GM19025 (cell line): ENCODE measurements at regions not wholly inside any gene's neighbourhood (a gene's known extent, or its start where the extent isn't known, plus 50 kb on each side); places are given as distances from the start of the nearest gene placed in this dataset.
"Not testable (repeated sequence)": the region's sequence is repeated elsewhere in the genome, so short reads cannot be mapped to it uniquely, and the experiment has no call there.

Source experiments
- ATAC-seq: cut with Tn5 transposase; IDR thresholded peaks from one replicate; pipeline ENCODE4 v1.9.1; 2021; ENCODE audit warnings: mild to moderate bottlenecking, low read depth, moderate library complexity; ENCODE audit not compliant: unreplicated experiment

DNA sequence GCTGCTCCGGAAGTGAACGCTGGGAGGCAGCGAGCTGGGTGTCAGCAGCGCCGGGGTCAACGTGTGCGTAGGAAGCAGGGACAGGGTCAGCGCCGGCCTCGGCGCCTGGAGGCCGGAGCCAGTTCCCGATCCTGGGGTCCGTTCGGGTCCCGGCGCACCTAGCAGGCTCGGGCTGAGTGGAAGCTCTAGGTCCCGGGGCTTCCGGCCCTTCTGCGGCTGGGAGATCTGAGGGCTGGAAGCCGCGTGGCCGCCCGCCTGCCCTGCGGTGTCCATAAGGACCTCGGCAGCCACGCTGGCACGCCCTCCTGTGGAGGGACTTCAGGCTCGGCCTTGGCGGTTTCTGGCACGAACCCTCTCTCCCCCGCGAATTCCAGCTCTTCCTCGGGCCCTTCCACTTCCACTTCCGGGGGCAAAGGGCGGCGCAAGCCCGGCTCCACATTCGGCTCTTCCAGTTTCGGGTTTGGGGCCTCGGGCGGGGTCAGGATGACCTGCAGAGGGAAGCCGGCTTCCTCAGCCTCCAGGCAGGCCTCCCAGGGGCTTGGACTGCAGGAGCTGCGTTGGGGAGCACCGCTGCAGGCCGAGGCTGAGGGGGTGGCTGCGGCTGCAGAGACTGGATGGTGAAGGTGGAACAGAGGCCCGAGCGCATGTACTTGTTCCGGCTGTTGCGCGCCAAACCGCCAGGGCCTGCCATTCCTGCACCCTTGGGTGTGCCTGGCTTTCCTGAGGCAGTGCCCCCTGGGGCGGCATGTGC, 146.2 kb downstream of the TMEM121 start:
- not testable (repeated sequence) for ATAC-seq

DNA sequence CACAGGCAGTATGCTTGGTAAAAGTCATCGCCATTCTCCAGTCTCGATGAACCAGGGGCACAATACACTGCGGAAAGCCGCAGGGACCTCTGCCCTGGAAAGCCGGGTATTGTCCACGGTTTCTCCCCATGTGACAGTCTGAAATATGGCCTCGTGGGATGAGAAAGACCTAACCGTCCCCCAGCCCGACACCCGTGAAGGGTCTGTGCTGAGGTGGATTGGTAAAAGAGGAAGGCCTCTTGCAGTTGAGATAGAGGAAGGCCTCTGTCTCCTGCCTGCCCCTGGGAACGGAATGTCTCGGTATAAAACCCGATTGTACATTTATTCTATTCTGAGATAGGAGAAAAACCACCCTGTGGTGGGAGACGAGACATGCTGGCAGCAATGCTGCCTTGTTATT, 149.1 kb downstream of the TMEM121 start:
- not testable (repeated sequence) for ATAC-seq

DNA sequence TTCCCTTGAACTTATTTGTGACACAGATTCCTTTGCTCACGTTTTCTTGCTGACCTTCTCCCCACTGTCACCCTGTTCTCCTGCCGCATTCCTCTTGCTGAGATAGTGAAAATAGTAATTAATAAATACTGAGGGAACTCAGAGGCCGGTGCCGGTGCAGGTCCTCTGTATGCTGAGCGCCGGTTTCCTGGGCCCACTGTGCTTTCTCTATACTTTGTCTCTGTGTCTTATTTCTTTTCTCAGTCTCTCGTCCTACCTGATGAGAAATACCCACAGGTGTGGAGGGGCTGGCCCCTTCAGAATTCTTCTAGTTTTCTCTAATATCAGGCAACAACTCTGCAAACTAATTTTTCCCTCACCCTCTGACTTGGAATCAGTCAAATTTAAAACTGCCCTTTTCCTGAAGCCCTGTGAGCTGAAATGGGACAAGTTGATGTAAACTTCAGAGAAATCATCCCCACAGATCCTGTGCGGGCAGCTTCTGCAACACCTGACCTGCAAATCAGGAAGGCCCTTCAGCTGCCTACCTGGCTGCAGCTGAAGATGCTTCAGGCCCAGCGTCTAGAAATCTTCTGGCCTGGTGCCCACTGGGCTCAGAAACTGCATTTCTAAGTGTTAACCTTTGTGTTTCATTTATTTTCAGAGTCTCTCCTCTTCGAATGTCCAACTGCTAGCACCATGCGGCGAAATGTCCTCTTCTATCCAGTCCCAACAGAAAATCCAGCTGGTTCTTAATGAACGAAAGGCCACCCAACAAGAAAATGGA, 149.7 kb downstream of the TMEM121 start:
- ATAC-seq, result not testable (repeated sequence)

DNA sequence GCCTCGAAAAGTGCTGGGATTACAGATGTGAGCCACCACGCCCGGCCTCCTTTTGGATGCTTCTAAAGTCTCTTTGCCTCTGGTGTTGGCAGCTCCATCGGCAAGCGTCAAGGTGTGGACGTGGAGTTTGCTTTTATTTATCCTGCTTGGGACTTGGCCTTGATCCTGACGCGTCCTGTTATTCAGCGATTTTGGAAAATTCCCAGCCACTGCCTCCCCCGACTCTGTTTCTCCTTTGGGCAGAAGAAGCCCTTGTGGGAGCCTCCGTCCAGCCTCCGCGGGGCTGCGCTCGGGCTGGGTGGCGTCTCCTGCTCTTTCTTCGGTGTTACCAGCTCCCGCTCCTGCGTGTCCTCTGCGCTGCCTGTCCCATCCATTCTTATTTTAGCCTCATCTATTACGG, 151.7 kb downstream of the TMEM121 start:
- ATAC-seq, result not testable (repeated sequence)

DNA sequence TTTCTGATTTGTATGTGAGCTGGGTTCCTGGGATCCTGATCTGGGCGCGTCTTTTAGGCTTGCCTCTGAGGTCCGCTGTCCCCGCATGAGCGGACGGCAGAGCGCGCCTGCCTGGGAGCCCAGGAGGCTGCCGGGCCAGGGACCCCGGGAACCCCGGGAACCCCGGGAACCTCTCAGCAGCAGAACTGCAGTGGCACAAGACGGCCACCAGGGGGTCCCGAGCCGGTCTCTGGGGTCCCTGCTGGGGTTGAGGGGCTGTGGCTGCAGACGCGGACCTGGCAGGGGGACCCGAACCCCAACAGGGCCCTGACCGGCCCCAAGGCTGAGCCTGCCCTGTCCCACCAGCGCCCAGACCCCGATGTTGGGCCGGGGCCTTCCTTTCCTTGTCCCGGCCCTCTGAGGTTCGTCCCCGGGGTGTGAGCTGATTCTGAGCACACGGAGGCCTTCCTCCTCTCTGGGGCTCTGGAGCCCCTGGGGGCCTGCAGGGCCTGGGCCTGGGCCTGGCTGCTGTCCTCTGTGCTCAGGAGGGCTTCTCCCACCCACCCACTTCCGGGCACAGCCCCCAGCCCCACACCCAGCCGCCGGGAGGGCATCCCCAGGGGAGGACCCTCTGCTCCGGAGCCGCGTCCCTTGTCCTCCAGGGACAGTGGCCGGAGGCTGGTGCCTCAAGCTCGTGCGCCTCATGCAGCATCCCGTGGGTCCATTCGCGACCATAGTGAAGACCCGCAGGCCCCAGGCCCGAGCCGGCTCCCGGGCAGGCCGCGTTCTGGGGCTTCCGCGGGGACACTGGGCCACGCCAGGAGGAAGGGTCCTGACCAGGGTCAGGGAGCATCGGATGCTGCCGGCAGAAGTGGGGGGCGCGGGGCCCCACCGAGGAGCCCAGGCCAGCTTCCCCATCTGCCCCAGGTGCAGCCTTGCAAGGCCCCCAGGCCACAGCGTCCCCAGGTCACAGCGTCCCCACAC, 152.9 kb downstream of the TMEM121 start:
- not testable (repeated sequence) for ATAC-seq

DNA sequence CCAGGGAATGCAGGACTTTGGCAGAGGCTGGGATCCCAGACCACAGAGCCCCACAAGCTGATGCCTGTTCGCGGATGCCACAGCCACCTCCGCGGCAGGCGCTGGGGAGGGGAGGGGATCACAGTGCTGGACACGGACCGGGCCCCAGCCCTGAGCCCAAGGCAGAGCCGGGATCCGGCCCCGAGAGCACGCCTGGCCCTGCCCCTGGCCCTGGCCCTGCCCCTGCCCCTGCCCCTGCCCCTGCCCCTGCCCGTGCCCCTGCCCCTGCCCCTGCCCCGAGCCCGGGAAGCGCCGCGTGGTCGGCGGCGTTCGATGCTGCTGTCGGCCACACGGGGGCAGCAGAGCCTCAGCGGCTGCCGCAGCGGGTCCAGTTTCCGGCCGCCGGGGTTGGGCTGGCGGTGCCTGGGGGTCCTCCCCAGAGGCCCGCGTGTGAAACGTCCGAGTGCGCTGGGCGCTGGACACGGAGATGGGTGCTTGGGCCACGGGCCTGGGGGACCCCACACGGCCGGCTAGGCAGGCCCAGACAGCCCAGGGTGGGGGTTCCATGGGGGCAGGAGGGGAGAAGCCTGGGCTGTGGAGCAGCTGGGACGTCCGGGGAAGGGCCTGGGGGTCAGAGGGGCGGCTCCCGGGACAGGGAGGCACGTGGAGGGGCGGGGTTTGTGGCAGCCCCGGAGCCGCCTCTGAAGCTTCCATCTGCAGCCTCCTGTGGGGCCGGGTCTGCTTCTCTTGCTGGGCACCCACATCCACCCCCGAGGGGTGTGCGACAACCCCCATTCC, 153.8 kb downstream of the TMEM121 start:
- peak; percentile 53 for ATAC-seq

DNA sequence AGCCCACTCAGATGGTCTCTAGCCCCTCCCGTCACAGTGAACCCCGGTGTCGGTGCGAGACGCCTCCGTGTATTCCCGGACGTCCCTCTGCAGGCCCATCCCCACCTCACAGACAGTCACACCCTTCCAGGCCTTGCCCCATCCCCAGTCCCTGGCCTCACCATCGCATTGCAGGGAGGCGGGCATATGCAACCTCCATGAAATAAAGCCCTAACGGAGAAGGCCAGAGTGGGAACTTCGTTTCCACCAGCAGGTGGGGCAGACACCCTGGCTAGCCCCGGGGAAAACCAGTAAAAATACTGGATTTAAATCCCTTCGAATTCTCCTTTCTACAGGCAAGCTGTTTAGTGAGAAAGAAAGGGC, 154.3 kb downstream of the TMEM121 start:
- ATAC-seq, result peak; percentile 38

DNA sequence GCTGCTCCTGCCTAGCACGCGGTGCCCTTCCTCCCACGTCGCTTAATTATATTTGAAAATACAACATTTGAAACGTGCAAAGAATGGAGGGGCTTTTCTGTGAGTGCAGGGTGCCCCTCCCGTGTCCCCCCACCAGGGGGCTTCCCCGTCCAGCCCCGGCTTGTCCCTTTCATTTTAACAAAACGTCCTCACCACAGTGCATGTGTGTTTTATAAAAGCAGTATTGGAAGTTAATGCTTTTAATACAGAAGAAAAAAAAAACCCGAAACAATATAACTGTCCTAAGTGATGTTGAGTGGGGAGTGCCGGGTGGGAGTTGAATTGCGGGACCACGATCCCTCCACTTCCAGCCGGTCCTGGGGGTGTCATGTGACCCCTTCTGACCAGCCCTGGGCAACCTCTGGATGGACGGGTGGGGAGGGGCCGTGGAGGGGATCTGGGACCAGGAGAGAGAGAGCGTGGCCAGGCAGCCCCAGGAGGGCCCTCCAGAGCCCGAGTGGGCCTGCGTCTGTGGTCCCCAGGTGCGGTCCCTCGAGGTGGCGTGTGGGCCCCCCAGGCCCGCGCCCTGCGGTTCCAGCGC, 155.3 kb downstream of the TMEM121 start:
- ATAC-seq, result not testable (repeated sequence)

DNA sequence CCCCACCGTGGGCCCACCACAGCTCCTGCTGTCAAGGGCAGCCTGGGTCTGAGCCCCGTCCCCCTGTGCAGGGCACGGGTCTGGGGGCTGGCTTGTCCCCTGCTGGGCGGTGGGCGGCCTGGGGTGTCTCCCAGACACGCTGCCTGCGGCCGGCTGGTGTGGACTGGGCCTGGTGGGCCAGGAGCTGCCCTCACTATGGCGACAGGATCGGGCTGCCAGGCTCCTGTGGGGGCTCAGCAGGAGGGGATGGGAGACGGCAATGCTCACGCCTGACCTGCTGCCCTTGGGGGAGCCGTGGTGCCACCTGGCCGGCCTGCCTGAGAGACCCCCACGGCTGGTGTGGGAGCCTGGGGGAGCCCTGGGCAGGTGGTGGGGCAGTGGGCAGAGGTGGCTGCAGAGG, 156.1 kb downstream of the TMEM121 start:
- not testable (repeated sequence) for ATAC-seq

DNA sequence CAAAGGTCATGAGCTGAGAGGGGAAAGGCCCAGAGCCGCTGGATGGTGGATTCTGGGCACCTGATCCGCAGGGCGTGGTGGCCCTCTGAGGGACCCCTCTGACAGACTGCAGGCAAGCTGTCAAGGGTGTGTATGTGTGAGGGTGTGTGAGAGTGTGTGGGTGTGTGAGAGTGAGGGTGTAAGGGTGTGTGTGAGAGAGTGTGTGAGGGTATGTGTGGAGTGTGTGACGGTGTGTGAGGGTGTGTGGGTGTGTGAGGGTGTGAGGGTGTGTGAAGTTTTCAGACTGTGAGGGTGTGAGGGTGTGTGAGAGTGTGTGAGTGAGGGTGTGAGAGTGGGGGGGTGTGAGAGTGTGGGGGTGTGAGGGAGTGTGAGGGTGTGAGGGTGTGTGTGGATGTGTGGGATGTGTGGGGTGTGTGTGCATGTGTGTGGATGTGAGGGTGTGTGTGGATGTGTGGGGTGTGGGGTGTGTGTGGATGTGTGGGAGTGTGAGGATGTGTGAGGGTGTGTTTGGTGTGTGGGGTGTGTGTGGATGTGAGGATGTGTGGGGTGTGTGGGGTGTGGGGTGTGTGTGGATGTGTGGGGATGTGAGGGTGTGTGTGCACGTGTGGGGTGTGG, 156.7 kb downstream of the TMEM121 start:
- ATAC-seq, result no peak

DNA sequence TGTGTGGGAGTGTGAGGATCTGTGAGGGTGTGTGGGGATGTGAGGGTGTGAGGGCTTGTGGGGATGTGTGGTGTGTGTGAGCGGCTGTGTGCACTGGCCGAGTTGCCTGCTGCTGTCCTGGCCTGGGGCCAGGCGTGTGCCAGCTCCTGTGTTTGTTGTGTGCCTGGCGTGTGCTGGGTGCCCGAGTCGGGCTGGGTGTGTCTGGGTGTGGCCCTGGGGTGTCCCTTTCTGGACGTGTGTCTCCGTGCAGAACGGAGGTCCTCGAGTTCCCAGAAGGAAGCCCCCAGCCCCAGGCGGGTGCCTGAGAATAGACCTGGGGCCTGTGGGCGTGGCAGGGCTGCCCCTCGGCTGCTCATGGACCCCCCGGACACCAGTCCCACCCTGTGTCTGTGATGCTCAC, 157.7 kb downstream of the TMEM121 start:
- not testable (repeated sequence) for ATAC-seq

DNA sequence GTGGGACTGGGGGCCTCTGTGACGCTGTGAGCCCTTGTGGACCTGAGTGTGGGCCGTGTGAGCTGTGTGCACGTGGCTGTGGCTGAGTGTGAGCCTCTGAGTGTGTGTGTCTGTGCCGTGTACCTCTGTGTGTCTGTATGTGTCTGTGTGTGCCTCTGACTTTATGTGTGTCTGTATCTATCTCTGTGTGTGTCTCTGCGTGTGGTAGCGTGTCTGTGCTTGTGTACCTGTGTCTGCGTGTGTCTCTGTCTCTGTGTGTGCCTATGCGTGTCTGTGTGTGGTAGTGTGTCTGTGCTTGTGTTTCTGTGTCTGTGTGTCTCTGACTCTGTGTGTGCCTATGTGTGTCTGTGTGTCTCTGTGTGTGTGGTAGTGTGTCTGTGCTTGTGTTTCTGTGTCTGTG, 158.2 kb downstream of the TMEM121 start:
- not testable (repeated sequence) for ATAC-seq

DNA sequence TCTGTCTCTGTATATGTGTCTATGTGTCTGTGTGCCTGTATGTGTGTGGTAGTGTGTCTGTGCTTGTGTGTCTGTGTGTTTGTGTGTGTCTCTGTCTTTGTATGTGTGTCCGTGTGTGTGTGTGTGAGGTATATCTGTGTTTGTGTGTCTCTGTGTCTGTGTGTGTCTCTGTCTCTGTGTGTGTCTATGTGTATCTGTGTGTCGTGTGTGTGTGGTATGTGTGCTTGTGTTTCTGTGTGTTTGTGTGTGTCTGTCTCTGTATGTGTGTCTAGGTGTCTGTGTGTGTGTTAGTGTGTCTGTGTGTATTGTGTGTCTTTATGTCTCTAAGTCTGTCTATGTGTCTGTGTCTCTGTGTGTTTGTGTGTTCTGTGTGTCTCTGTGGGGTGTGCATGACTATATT, 158.6 kb downstream of the TMEM121 start:
- no peak for ATAC-seq

DNA sequence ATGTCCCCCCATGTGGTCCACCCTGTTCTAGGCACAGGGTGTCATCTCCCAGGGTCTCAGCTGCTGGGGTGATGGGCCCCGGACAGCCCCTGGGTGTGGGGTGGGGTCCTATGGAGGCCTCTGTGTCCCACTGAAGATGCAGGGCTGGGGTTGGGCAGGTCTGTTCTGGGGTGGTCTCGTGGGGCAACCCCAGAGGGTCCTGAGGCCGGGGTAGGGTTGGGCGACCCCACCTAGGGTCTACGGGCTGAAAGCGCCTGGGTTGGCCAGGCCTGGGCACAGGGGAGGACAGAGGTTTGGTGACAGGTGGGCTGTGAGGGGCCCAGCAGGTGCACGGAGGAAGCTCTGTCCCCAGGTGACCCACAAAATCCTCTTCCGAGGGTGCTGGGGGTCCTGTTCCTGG, 159.2 kb downstream of the TMEM121 start:
- not testable (repeated sequence) for ATAC-seq

DNA sequence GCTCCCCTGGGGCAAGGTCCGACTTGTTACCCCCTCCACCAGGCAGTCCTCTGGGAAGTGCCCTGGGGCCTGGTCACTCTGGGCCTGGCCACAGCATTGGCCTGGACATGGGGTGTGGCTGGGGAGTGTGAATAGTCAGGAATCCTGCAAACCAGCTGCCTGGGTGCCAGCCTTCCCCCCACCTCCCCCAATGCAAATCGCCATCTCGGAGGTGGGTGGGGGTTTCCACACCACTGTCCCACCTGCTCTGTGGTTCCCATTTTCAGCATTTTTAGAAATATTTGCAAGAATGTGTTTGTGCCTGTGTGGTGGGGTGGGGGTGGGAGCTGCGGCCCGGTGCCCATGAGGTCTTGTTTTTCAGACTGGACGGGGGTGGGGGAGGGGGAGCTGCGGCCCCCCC, 159.7 kb downstream of the TMEM121 start:
- not testable (repeated sequence) for ATAC-seq

DNA sequence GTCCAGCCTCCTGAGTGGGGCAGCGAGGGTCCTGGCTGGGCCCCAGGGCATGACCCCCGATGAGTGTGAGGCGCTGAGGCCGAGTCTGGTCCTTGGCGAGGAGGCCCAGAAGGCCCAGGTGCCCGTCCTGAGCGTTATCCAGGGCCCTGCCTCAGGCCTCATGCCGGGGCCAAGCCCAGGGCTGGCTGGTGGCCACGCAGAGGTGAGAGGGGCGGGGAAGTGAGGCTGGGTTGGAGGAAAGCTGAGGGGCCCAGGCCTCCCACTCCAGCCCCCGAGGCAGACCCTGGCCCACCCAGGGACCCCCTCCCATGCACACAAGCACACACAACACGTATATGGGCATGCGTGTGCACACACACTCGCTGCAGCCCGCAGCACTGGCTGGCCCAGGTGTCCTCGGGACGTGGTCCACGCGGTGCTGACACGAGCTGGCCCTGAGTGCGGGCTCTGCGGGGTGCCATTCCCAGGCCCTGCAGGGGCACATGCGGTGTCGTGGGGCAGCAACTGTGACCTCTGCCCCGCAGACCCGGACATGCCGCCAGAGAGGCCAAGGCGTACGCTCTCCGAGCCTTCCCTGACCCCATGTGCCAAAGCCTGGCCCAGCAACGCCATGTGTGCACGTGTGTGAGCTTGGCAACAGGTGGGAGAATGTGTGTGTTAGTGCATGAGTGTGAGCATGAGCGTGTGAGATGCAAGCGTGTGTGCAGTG, 160.2 kb downstream of the TMEM121 start:
- ATAC-seq, result not testable (repeated sequence)

DNA sequence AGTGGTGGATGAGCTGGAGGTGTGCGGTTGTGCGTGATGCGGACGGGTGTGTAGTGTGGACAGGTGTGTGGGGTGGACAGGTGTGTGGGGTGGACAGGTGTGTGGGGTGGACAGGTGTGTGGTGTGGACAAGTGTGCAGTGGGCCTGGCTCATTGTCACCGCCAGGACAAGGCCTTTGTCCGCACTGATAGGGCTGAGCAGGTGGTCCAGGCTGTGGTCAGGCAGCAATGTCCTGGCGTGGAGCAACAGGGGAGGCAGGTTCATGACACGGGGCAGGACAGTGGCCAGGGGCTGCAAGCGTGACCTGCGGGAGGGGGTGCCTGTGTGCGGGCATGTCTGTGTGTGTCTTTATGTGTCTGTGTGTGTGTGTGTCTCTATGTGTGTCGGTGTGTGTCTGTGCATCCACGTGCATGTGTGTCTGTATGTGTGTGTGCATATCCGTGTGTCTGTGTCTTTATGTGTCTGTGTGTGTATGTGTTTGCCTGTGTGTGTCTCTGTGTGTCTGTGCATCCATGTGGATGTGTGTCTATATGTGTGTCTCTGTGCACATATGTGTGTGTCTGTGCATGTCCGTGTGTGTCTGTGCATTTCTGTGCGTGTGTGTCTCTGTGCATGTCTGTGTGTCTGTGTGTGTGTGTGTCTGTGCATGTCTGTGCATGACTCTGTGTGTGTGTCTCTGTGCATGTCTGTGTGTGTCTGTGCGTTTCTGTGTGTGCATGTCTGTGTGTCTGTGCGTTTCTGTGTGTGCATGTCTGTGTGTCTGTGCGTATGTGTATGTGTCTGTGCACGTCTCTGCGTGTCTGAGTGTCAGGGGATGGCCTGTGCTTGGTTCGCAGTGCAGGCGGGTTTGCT, 161.0 kb downstream of the TMEM121 start:
- ATAC-seq, result not testable (repeated sequence)

DNA sequence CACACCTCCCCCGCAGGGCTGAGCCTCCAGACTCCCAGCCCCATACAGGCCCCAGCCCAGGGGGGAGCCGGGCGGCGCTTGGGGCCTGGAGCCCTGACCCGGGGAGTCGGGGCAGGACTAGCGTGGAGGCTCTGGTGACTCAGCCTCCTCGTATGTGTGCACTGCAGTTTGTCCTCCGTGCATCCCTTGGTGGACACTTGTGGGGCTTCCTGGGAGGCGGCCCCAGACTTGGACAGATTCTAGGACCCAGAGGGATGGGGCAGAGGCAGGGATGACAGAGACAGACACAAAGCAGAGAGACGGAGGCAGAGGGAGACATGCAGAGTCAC, 161.6 kb downstream of the TMEM121 start:
- peak; percentile 38 for ATAC-seq
